Gastrocnemius medialis (tissue), 4 donors: ENCODE measurements at regions not wholly inside any gene's neighbourhood (a gene's known extent, or its start where the extent isn't known, plus 50 kb on each side); places are given as distances from the start of the nearest gene placed in this dataset.

Experiments
- CTCF ChIP-seq, 5 experiments: fragments of 450-650 bp in 3 of 5; fragments of 200-600 bp in 2 of 5; sonication (generic) in 2 of 5; IDR thresholded peaks in 4 of 5; conservative IDR thresholded peaks in 1 of 5; 1 replicate in 4 of 5; 2 replicates in 1 of 5; pipeline ENCODE4 v1.5.1; 2016 to 2019; ENCODE audit warnings: antibody characterized with exemption in 5 of 5, mild to moderate bottlenecking in 3 of 5, moderate library complexity in 3 of 5
- POLR2A ChIP-seq, 2 donors: fragments of 450-650 bp; IDR thresholded peaks; one replicate each; pipeline ENCODE4 v1.6.1; 2017; ENCODE audit warnings: antibody characterized with exemption in 2 of 2, mild to moderate bottlenecking in 2 of 2, moderate library complexity in 2 of 2

DNA sequence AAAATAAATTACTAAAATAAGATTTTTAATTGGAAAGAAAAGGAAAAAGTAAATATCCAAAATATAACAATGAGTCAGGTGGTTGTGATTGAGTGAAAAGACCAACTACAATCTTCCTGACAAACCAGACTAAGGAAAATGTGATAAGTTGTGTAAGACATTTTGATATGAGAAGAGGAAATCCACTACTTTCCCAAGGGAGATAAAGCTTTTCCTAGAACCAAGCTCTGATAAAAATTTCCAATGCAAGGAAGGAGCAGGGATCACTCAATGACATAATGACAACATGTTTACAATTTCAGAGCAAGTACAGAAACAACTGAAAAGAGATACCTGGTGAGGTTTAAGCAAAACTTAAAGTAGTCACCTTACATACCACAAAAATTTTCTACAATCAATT, 305.1 kb upstream of the RASGEF1B start:
- TF ChIP-seq POLR2A (IDR thresholded peaks at IDR 0.05) (no peak), CTCF (IDR thresholded peaks at IDR 0.05 in 4 of 5, conservative IDR thresholded peaks at IDR 0.05 in 1 of 5) (no peak)
